Liver (tissue), 7 donors: ENCODE measurements at regions not wholly inside any gene's neighbourhood (a gene's known extent, or its start where the extent isn't known, plus 50 kb on each side); places are given as distances from the start of the nearest gene placed in this dataset.

Experiments
- DNase-seq: peaks from one replicate; pipeline ENCODE4 v3.0.0-alpha.2; 2017; ENCODE audit warnings: low spot score
- H3K27ac ChIP-seq, 2 donors: one replicate each; pipeline ENCODE4 v1.7.0; 2013; ENCODE audit warnings: inconsistent platforms in 2 of 2, low read length in 2 of 2, control low read depth in 1 of 2, low read depth in 1 of 2, mild to moderate bottlenecking in 1 of 2
- H3K27me3 ChIP-seq, 4 donors: one replicate each; pipeline versions ENCODE4 v1.6.1 to v1.7.0; 2013; ENCODE audit warnings: low read length in 3 of 4, inconsistent platforms in 1 of 4, mild to moderate bottlenecking in 1 of 4, moderate library complexity in 1 of 4; ENCODE audit not compliant: control insufficient read depth in 4 of 4, insufficient read depth in 4 of 4
- H3K36me3 ChIP-seq, 4 donors: one replicate each; pipeline versions ENCODE4 v1.6.1 to v1.7.0; 2013; ENCODE audit warnings: low read length in 3 of 4, mild to moderate bottlenecking in 3 of 4, low read depth in 1 of 4, moderate library complexity in 1 of 4; ENCODE audit not compliant: control insufficient read depth in 4 of 4, insufficient read depth in 3 of 4
- H3K4me1 ChIP-seq, 4 donors: one replicate each; pipeline versions ENCODE4 v1.6.1 to v1.7.0; 2013; ENCODE audit warnings: low read length in 3 of 4, mild to moderate bottlenecking in 3 of 4, moderate library complexity in 1 of 4; ENCODE audit not compliant: control insufficient read depth in 4 of 4, insufficient read depth in 4 of 4
- H3K4me3 ChIP-seq, 3 donors: one replicate each; pipeline versions ENCODE4 v1.6.1 to v1.7.0; 2013; ENCODE audit warnings: low read length in 3 of 3, control low read depth in 1 of 3, low read depth in 1 of 3, mild to moderate bottlenecking in 1 of 3
- H3K9ac ChIP-seq, 2 donors: one replicate each; pipeline ENCODE4 v1.7.0; 2013; ENCODE audit warnings: low read length in 2 of 2, mild to moderate bottlenecking in 2 of 2, moderate library complexity in 2 of 2, control low read depth in 1 of 2, low read depth in 1 of 2
- H3K9me3 ChIP-seq, 4 donors: one replicate each; pipeline versions ENCODE4 v1.6.1 to v1.7.0; 2013; ENCODE audit warnings: low read length in 3 of 4; ENCODE audit not compliant: control insufficient read depth in 4 of 4
- ATF3 ChIP-seq: IDR thresholded peaks from 2 replicates; pipeline ENCODE4 v1.6.1; 2016; ENCODE audit warnings: antibody characterized with exemption
- EGR1 ChIP-seq, 2 donors: IDR thresholded peaks; 2 replicates each; pipeline ENCODE4 v1.6.1; 2016 to 2018; ENCODE audit warnings: antibody characterized with exemption in 2 of 2, low read depth in 2 of 2
- FOXA1 ChIP-seq: IDR thresholded peaks from 2 replicates; pipeline ENCODE4 v1.6.1; 2016; ENCODE audit warnings: antibody characterized with exemption
- FOXA2 ChIP-seq: IDR thresholded peaks from 2 replicates; pipeline ENCODE4 v1.6.1; 2016; ENCODE audit warnings: antibody characterized with exemption
- GABPA ChIP-seq, 2 donors: IDR thresholded peaks in 1 of 2; conservative IDR thresholded peaks in 1 of 2; 2 replicates each; pipeline ENCODE4 v1.6.1; 2016; ENCODE audit warnings: antibody characterized with exemption in 2 of 2, mild to moderate bottlenecking in 1 of 2, moderate library complexity in 1 of 2
- HNF4A ChIP-seq, 2 donors: conservative IDR thresholded peaks; 2 replicates each; pipeline ENCODE4 v1.6.1; 2016; ENCODE audit warnings: antibody characterized with exemption in 2 of 2, mild to moderate bottlenecking in 2 of 2
- NR2F2 ChIP-seq: IDR thresholded peaks from 2 replicates; pipeline ENCODE4 v1.6.1; 2016; ENCODE audit warnings: antibody characterized with exemption
- SP1 ChIP-seq: IDR thresholded peaks from 2 replicates; pipeline ENCODE4 v1.6.1; 2018; ENCODE audit warnings: antibody characterized with exemption, mild to moderate bottlenecking
- TAF1 ChIP-seq: conservative IDR thresholded peaks from 2 replicates; pipeline ENCODE4 v1.6.1; 2016; ENCODE audit warnings: antibody characterized with exemption, mild to moderate bottlenecking
- YY1 ChIP-seq: IDR thresholded peaks from 2 replicates; pipeline ENCODE4 v1.6.1; 2016; ENCODE audit warnings: antibody characterized with exemption, mild to moderate bottlenecking
- WGBS: extraction: QIAGEN DNeasy Blood & Tissue Kit; methylation state at CpG from one replicate; pipeline ENCODE4 v1.1.7; 2013; 5-methylcytosine and 5-hydroxymethylcytosine counted together
- TF ChIP-seq, protein P1 (sequence below): IDR thresholded peaks from 2 replicates; pipeline ENCODE4 v1.6.1; 2016; ENCODE audit warnings: antibody characterized with exemption
- TF ChIP-seq, protein P2 (sequence below): IDR thresholded peaks from 2 replicates; pipeline ENCODE4 v1.6.1; 2016; ENCODE audit warnings: antibody characterized with exemption, mild to moderate bottlenecking
- donor health status: healthy.
- donor health status: healthy.
- donor health status: healthy.
- donor health status: healthy.

- peak in 1 of 2 donors; percentile 12 for TF ChIP-seq GABPA (IDR thresholded peaks at IDR 0.05 in 1 of 2, conservative IDR thresholded peaks at IDR 0.05 in 1 of 2)
These were observed 182.7 kb upstream of the GLI2 start (continued) for GRCh38 chr2:120552800-120553481.

- no peaks in the 10 kb centered on the region for H3K27me3 ChIP-seq
- DNase-seq, result no peak
These were observed 181.0 kb upstream of the GLI2 start for GRCh38 chr2:120554625-120555032.

DNA sequence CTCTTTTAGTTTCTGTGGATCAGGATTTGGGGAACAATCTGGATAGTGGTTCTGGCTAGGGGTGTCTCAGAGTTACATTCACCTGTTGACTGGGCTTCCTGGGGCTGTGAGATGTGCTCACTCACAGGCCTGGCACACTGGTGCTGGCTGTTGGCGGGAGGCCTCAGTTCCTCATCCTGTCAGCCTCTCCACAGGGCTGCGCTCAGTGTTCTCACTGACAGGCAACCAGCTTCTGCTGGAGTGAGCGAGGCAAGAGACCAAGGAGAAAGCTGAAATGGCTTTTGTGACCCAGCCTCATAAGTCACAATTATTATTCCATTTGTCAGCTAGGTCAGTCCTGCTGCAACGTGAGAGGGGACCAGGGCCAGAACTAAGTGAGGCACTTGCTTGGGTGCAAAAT lies 180.6 kb upstream of the GLI2 start:
- no peaks in the 10 kb centered on the region for H3K9me3 ChIP-seq
- H3K4me3 ChIP-seq, result no peak overlapping the region
- H3K4me1 ChIP-seq, result peaks cover 18 to 28% (median 26%) of the 10 kb centered on the region in 4 donors
- H3K36me3 ChIP-seq, result no peaks in the 10 kb centered on the region
- DNase-seq, result no peak
- TF ChIP-seq SP1 (no peak), ATF3 (no peak), FOXA1 (no peak), FOXA2 (no peak), YY1 (no peak)
- no peaks in the 10 kb centered on the region for H3K27me3 ChIP-seq
- H3K27ac ChIP-seq, result no peak overlapping the region
- 93% methylated on average over 4 of the region's 4 CpGs for WGBS
- H3K9ac ChIP-seq, result no peak overlapping the region

More at GRCh38 chr2:120554625-120555032, 181.0 kb upstream of the GLI2 start:
- Histone ChIP-seq H3K36me3 (no peaks in the 10 kb centered on the region), H3K9me3 (no peaks in the 10 kb centered on the region), H3K27ac (no peak overlapping the region), H3K9ac (no peak overlapping the region), H3K4me1 (peaks cover 19 to 28% (median 26%) of the 10 kb centered on the region in 4 donors), H3K4me3 (no peak overlapping the region)
- peak in 1 of 2 donors; percentile 25 for TF ChIP-seq HNF4A (conservative IDR thresholded peaks at IDR 0.05)
- TF ChIP-seq FOXA1, result no peak

DNA sequence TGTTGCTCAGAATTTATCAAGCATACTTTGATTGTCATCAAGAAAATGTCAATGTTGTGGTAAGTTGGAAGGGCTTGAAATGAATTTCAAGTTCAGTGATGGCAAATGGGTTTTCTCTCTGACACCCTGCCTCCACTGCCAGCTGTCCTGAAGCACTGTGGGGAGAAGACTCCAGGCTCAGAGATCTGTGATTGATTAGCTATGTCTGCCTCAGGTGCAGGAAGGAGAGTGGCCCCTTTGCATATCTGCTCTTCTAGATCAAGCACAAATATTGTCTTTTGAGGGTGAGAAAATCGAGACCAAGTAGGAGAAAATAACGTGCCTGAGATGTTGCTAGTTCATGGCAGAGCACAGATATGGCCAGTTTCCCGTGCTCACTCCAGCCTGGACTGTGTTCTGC lies 178.8 kb upstream of the GLI2 start:
- DNase-seq, result no peak
- Histone ChIP-seq H3K27ac (no peak overlapping the region), H3K36me3 (no peaks in the 10 kb centered on the region), H3K4me3 (no peak overlapping the region), H3K9ac (no peak overlapping the region), H3K4me1 (peaks cover 7 to 15% (median 13%) of the 10 kb centered on the region in 4 donors), H3K27me3 (no peaks in the 10 kb centered on the region), H3K9me3 (no peaks in the 10 kb centered on the region)
- no peak for TF ChIP-seq GABPA (IDR thresholded peaks at IDR 0.05 in 1 of 2, conservative IDR thresholded peaks at IDR 0.05 in 1 of 2)
- TF ChIP-seq SP1, result no peak
- TF ChIP-seq, protein P1, sequence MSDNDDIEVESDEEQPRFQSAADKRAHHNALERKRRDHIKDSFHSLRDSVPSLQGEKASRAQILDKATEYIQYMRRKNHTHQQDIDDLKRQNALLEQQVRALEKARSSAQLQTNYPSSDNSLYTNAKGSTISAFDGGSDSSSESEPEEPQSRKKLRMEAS, result no peak
- TF ChIP-seq YY1, result no peak
- no peak for TF ChIP-seq FOXA1
- TF ChIP-seq EGR1 (IDR thresholded peaks at IDR 0.05; ENCODE audit: low read depth in 2 of 2), result no peak
- no peak for TF ChIP-seq TAF1
- TF ChIP-seq ATF3, result no peak
- TF ChIP-seq HNF4A (conservative IDR thresholded peaks at IDR 0.05), result no peak
- no peak for TF ChIP-seq NR2F2
- TF ChIP-seq, protein P2, sequence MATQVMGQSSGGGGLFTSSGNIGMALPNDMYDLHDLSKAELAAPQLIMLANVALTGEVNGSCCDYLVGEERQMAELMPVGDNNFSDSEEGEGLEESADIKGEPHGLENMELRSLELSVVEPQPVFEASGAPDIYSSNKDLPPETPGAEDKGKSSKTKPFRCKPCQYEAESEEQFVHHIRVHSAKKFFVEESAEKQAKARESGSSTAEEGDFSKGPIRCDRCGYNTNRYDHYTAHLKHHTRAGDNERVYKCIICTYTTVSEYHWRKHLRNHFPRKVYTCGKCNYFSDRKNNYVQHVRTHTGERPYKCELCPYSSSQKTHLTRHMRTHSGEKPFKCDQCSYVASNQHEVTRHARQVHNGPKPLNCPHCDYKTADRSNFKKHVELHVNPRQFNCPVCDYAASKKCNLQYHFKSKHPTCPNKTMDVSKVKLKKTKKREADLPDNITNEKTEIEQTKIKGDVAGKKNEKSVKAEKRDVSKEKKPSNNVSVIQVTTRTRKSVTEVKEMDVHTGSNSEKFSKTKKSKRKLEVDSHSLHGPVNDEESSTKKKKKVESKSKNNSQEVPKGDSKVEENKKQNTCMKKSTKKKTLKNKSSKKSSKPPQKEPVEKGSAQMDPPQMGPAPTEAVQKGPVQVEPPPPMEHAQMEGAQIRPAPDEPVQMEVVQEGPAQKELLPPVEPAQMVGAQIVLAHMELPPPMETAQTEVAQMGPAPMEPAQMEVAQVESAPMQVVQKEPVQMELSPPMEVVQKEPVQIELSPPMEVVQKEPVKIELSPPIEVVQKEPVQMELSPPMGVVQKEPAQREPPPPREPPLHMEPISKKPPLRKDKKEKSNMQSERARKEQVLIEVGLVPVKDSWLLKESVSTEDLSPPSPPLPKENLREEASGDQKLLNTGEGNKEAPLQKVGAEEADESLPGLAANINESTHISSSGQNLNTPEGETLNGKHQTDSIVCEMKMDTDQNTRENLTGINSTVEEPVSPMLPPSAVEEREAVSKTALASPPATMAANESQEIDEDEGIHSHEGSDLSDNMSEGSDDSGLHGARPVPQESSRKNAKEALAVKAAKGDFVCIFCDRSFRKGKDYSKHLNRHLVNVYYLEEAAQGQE, result no peak
- 61% methylated on average over 3 of the region's 3 CpGs for WGBS
